ENCODE measurements at regions not wholly inside any gene's neighbourhood (a gene's known extent, or its start where the extent isn't known, plus 50 kb on each side); places are given as distances from the start of the nearest gene placed in this dataset.

DNA sequence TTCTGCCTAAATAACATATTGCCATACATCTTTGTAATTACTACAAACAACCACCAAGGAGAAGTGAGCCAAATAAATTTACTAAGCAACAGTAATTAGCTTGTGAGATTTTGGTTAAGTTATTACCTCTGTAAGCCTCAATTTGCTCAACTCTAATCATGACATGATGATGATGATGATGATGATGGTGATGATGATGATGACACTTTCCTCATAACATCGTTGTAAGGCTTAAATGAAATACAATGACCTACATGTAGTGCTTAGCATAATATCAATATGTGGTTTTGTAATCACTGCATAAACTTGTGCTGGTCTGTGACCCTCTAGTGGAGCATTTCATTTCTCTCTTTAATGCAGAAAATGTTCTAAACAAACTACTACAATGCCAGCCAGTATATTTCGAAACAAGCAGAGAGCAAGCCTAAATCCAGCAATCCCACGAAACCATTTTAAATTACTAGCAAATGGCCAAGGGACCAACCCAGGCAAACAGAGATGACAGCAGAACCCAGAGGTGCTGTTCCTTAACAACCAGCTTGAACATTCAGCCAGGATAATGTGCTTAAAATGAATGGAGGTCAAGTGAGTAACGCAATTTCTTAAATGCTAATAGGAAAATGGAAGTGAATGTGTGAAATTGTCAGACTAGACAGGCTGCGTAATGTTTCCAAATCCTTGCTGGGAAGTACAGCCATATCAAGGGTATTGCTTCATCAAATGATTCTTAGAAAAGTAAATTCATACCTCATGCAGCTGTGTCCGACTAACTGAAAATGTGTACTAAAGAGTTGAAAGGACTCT is 281.9 kb upstream of the PUM3 start:
- CTCF ChIA-PET, result no interaction called here
- H3F3A ChIP-seq (ENCODE audit: insufficient read depth, low read depth), result no peaks in the 10 kb centered on the region
- no peak overlapping the region for H3K4me2 ChIP-seq
- TF ChIP-seq, protein P1, sequence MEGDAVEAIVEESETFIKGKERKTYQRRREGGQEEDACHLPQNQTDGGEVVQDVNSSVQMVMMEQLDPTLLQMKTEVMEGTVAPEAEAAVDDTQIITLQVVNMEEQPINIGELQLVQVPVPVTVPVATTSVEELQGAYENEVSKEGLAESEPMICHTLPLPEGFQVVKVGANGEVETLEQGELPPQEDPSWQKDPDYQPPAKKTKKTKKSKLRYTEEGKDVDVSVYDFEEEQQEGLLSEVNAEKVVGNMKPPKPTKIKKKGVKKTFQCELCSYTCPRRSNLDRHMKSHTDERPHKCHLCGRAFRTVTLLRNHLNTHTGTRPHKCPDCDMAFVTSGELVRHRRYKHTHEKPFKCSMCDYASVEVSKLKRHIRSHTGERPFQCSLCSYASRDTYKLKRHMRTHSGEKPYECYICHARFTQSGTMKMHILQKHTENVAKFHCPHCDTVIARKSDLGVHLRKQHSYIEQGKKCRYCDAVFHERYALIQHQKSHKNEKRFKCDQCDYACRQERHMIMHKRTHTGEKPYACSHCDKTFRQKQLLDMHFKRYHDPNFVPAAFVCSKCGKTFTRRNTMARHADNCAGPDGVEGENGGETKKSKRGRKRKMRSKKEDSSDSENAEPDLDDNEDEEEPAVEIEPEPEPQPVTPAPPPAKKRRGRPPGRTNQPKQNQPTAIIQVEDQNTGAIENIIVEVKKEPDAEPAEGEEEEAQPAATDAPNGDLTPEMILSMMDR (conservative IDR thresholded peaks at IDR 0.05), result no peak
- TF ChIP-seq EZH2 (IDR thresholded peaks at IDR 0.05; ENCODE audit: low read depth), result no peak
- DNase-seq, result no peak
- H3K36me3 ChIP-seq (ENCODE audit: low read depth), result no peaks in the 10 kb centered on the region
- H4K20me1 ChIP-seq (ENCODE audit: insufficient read depth), result no peaks in the 10 kb centered on the region
- H3K4me1 ChIP-seq (replicated peaks; ENCODE audit: insufficient read depth), result no peaks in the 10 kb centered on the region
- intact Hi-C loops (cut with micrococcal nuclease; ENCODE audit: unreplicated experiment), result no loop called here
- H2AFZ ChIP-seq, result no peak overlapping the region
- H3K27me3 ChIP-seq (ENCODE audit: insufficient read depth, low read depth), result no peaks in the 10 kb centered on the region
- no peak overlapping the region for H3K27ac ChIP-seq
- POLR2A ChIA-PET (ENCODE audit: unreplicated experiment), result no interaction called here
- BruUV-seq (replicated peaks), result no TSS peak
- no peak overlapping the region for H3K4me3 ChIP-seq
- H3K9me3 ChIP-seq (ENCODE audit: insufficient read depth, low read depth), result no peaks in the 10 kb centered on the region
- H3K79me2 ChIP-seq (ENCODE audit: low read depth), result no peaks in the 10 kb centered on the region
- H3K9me2 ChIP-seq (ENCODE audit: insufficient read depth), result no peaks in the 10 kb centered on the region

DNA sequence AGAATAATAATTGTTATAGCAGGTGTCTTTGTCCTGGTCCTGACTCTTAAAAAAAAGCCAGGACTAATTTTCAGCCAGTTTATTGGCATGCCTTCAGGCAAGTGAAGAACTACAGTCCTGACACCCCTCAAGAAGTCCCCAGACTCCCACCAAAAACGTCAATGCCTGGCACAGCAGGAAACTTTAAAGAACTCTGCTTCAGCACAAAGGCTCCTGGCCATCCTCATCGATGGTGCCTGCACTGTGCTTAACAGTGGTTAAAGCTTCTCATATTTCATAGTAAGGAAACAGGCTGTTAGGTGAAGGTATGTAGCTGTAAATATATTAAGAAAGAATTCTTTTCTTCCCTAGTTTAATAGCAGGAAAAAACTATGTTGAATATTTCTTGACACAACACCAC is 280.1 kb upstream of the PUM3 start:
- H3F3A ChIP-seq (ENCODE audit: insufficient read depth, low read depth), result no peaks in the 10 kb centered on the region
- no peak overlapping the region for H3K27ac ChIP-seq
- H3K4me2 ChIP-seq, result no peak overlapping the region
- no peak for DNase-seq
- H3K9me3 ChIP-seq (ENCODE audit: insufficient read depth, low read depth), result no peaks in the 10 kb centered on the region
- BruUV-seq (replicated peaks), result no TSS peak
- TF ChIP-seq, protein P1 (conservative IDR thresholded peaks at IDR 0.05), result no peak
- no peak for TF ChIP-seq EZH2 (IDR thresholded peaks at IDR 0.05; ENCODE audit: low read depth)
- H3K79me2 ChIP-seq (ENCODE audit: low read depth), result no peaks in the 10 kb centered on the region
- intact Hi-C loops (cut with micrococcal nuclease; ENCODE audit: unreplicated experiment), result no loop called here
- no peaks in the 10 kb centered on the region for H4K20me1 ChIP-seq (ENCODE audit: insufficient read depth)
- H3K36me3 ChIP-seq (ENCODE audit: low read depth), result no peaks in the 10 kb centered on the region
- no peak overlapping the region; the same call in 1 of the 2 replicates for H2AFZ ChIP-seq
- H3K27me3 ChIP-seq (ENCODE audit: insufficient read depth, low read depth), result no peaks in the 10 kb centered on the region
- ChIA-PET POLR2A (ENCODE audit: unreplicated experiment) (no interaction called here), CTCF (no interaction called here)
- H3K9me2 ChIP-seq (ENCODE audit: insufficient read depth), result no peaks in the 10 kb centered on the region
- no peaks in the 10 kb centered on the region for H3K4me1 ChIP-seq (replicated peaks; ENCODE audit: insufficient read depth)
- no peak overlapping the region for H3K4me3 ChIP-seq

GRCh38 chr9:3118081-3118480 is 274.2 kb upstream of the PUM3 start:
- DNase-seq, result no peak
- no peaks in the 10 kb centered on the region for H3K4me1 ChIP-seq (replicated peaks; ENCODE audit: insufficient read depth)
- H3F3A ChIP-seq (ENCODE audit: insufficient read depth, low read depth), result no peaks in the 10 kb centered on the region
- no peak overlapping the region for H3K27ac ChIP-seq
- H3K4me2 ChIP-seq, result no peak overlapping the region
- H3K27me3 ChIP-seq (ENCODE audit: insufficient read depth, low read depth), result no peaks in the 10 kb centered on the region
- intact Hi-C loops (cut with micrococcal nuclease; ENCODE audit: unreplicated experiment), result no loop called here
- no peak overlapping the region for H2AFZ ChIP-seq
- H3K9me2 ChIP-seq (ENCODE audit: insufficient read depth), result no peaks in the 10 kb centered on the region
- no peaks in the 10 kb centered on the region for H3K79me2 ChIP-seq (ENCODE audit: low read depth)
- TF ChIP-seq EZH2 (IDR thresholded peaks at IDR 0.05; ENCODE audit: low read depth), result no peak
- no peak overlapping the region for H3K4me3 ChIP-seq
- ChIA-PET CTCF (no interaction called here), POLR2A (ENCODE audit: unreplicated experiment) (no interaction called here)
- BruUV-seq (replicated peaks), result no TSS peak
- no peaks in the 10 kb centered on the region for H4K20me1 ChIP-seq (ENCODE audit: insufficient read depth)
- H3K9me3 ChIP-seq (ENCODE audit: insufficient read depth, low read depth), result no peaks in the 10 kb centered on the region
- H3K36me3 ChIP-seq (ENCODE audit: low read depth), result no peaks in the 10 kb centered on the region

- Histone ChIP-seq H3K4me1 (replicated peaks; ENCODE audit: insufficient read depth) (no peaks in the 10 kb centered on the region), H3K79me2 (ENCODE audit: low read depth) (no peaks in the 10 kb centered on the region), H3K4me2 (no peak overlapping the region), H3K27me3 (ENCODE audit: insufficient read depth, low read depth) (no peaks in the 10 kb centered on the region), H3K9me3 (ENCODE audit: insufficient read depth, low read depth) (no peaks in the 10 kb centered on the region), H3K36me3 (ENCODE audit: low read depth) (no peaks in the 10 kb centered on the region), H3K9me2 (ENCODE audit: insufficient read depth) (no peaks in the 10 kb centered on the region), H3K4me3 (no peak overlapping the region), H2AFZ (no peak overlapping the region), H3F3A (ENCODE audit: insufficient read depth, low read depth) (no peaks in the 10 kb centered on the region), H3K27ac (no peak overlapping the region), H4K20me1 (ENCODE audit: insufficient read depth) (no peaks in the 10 kb centered on the region)
- intact Hi-C loops (cut with micrococcal nuclease; ENCODE audit: unreplicated experiment), result no loop called here
- TF ChIP-seq, protein P1 (conservative IDR thresholded peaks at IDR 0.05), result no peak
- ChIA-PET POLR2A (ENCODE audit: unreplicated experiment) (no interaction called here), CTCF (no interaction called here)
- DNase-seq, result no peak
- BruUV-seq (replicated peaks), result no TSS peak
These were observed 255.8 kb upstream of the PUM3 start for GRCh38 chr9:3099646-3100045.

Data from PC-9 (cell line).